ENCODE measurements at regions not wholly inside any gene's neighbourhood (a gene's known extent, or its start where the extent isn't known, plus 50 kb on each side); places are given as distances from the start of the nearest gene placed in this dataset.
"Not testable (repeated sequence)": the region's sequence is repeated elsewhere in the genome, so short reads cannot be mapped to it uniquely, and the experiment has no call there.

DNA sequence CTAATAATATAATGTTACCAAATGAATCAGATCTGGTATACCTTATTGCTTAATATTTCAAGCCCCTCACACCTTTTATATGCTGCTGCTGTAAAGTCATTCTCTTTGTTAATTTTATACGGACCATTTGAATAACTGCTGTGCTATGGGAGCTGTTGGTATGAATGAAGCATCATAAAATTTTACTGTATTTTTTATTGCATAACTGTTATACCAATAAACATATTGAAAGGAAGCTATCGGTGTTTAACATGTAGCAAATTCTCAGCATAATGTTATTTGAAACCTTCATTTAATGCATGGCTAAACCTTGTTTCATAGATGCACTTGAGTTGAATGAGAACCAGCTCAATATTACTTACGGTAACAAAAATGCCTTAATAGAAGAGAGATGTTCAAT lies 1040.3 kb downstream of the SOCS6 start:
- DNase-seq: no peak

DNA sequence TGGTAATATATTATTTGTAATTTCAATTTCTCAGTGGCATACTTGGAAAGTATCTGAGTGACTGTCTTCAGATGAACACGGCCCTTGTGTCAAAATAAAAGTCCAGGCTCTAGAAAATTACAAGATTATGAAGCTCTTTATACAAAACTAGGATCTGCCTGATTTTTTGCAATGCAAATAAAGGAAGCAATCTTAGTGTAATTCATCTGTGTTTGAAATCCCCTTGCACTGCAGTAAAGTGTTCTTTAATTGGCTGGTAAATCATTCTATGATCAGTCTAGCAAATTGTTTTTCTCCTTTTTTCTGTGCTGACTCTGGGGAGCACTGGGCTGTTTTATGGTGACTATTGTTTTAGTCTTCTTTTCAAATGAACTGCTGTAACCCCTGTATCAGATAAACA lies 1039.0 kb downstream of the SOCS6 start:
- no peak for DNase-seq

DNA sequence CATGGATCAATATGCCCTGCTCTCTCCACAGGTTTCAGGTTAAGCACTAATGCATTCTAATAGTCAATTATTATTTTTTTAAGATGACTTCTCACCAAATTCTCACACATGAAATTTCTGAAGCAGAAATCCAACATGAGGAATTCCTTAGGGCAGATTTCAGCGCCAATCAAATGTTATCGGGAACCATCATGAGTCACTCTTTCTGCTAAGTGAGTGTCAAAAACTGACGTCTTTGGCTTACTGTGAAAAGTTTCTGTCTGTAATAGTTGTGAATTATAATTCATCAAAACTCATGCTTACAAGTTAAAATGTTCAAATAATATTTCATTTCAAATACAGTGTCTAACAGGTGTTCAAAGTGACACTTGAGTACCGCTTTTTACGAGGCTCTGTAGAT lies 1038.6 kb downstream of the SOCS6 start:
- no peak for DNase-seq

DNA sequence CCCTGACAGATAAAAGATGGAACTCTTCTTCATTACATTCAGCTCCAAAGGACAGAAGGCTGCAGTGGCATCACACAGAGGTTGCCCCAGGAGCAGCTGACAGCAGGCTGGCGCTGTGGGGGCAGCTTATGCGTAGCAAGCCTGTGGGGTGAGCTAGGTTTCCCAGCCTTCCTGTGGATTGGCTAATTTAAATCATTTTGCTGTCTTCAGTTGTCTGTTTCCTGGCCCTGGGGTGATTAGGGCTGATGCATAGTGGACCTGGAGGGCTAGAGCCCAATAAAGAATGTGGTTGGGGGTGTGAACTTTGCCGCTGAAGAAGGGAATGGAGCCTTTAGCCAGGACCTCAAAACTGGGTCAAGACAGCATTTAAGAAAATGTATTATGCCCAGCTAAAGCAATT lies 1038.0 kb downstream of the SOCS6 start:
- DNase-seq: no peak

DNA sequence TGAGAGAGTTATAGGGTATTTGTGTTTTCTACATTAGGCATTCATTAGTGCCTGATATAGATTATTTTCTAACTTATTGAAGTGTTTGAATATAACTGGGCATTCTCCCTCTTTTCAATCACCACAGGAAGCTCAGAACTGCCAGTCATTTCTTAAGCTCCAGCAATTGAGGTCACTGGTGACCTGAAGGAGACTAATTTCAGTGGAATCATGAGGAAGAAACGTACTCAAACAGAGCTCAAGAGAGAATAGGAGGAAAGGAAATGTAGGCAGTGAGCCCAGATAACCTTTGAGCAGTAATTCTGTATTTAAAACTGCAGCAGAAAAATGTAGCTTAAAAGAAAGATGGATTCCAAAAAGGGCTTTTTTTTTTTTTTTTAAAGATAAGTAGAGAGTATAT lies 1035.5 kb downstream of the SOCS6 start:
- no peak for DNase-seq

DNA sequence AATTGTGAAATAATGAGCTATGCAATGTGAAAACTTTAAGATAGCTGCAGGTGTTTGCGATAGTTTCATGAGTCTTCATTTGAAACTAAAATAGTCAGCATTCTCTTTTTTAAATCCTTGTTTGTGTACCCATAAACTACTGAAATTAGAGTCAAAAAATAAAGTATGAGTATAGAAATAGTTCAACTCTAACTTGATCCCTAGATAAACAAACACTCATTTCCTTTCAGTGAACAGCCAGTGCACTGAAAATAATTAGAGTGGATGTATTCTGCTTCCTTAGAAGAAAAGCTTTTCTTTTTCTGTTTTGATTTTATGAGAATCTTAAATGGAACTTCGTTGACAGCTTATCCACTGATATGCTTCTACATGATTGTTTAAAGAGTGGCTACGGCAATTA lies 1033.4 kb downstream of the SOCS6 start:
- no peak for DNase-seq

DNA sequence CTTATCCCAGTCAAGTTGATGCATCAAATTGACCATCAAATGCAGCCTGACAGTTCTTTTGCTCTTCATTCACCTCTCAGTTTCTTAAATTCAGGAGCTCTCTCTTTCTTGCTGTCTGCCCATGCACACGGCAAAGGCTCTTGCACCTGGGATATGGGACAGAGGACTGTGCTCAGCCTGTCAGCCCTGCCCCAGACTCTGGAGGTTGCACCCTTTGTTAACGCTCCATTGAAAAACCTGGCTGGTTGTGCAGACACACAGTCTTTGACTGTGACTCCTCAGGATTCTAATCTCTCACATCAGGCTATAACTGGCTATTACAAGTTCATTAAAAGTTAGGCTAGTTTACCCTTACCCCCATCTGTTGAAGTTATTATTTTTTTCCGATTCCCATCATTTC lies 1032.5 kb downstream of the SOCS6 start:
- DNase-seq: no peak

DNA sequence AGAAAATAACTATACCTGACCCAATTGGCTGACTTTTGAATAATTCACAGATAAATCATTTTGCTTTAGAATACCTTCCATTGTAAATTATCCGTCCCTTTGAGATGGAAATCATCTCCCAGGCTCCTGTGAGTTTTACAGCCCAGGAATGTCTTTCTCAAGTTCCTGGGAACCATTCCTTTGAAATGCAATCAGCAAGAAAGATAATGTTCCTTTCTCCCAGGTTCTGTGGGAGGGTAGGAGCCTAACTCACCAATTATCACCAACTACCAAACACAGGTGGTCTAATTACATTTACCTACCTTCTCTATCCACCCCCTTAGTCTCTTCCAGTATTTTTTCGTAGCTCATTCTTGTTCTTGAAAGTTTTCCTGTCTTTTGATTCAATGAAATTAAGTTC lies 1016.0 kb downstream of the SOCS6 start:
- DNase-seq: no peak

DNA sequence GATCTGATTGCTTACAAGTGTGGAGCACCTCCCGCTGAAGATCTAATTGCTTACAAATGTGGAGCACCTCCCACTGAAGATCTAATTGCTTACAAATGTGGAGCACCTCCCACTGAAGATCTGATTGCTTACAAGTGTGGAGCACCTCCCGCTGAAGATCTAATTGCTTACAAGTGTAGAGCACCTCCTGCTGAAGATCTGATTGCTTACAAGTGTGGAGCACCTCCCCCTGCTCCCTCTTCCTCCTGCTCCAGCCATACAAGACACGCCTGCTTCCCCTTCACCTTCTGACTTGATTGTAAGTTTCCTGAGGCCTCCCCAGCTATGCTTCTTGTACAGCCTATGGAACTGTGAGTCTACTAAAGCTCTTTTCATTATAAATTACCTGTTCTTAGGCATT lies 1014.9 kb downstream of the SOCS6 start:
- DNase-seq: not testable (repeated sequence)

DNA sequence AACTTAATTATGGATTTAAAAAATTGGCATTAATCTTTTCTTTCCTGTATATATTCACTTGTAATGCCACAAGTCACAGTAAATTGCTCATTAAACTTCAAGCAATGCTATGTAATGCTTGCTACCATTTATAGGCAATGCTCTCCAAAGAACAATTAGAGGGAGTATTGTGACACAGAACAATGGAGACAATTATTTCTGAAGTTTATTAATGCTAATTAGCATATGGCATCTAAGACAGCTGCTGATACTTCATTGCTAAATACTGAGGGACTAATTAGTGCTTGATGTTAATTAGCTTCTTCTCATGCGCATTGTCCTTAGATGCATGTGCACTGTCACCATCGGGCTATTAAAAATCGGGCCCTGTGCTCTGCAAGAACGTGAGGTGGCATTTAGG lies 1012.8 kb downstream of the SOCS6 start:
- no peak for DNase-seq

DNA sequence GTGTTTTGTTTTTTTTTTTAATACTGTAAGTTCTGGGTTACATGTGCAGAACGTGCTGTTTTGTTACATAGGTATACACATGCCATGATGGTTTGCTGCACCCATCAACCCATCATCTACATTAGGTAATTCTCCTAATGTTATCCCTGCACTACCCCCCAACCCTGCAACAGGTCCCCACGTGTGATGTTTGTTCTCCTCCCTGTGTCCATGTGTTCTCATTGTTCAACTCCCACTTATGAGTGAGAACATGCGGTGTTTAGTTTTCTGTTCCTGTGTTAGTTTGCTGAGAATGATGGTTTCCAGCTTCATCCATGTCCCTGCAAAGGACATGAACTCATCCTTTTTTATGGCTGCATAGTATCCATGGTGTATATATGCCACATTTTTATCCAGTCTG lies 1005.4 kb downstream of the SOCS6 start:
- DNase-seq: not testable (repeated sequence)

DNA sequence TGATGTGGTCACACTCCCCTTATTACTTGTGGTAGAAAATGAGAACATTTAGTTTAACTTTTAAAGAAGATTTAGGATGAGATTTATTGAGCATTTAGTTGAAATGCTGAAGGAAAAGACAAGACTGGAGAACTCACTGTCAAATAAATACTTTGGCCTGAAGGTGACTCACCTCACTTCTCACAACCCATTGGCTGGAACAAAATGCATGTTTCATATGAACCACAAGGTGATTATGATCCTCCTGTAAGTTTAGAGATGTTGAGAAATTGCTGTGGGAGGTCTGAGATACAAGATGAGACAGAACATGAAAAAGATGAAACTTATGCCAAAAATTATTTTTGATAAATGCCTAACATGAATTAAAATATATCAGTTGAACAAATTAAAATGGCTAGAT lies 1004.5 kb downstream of the SOCS6 start:
- DNase-seq: no peak

DNA sequence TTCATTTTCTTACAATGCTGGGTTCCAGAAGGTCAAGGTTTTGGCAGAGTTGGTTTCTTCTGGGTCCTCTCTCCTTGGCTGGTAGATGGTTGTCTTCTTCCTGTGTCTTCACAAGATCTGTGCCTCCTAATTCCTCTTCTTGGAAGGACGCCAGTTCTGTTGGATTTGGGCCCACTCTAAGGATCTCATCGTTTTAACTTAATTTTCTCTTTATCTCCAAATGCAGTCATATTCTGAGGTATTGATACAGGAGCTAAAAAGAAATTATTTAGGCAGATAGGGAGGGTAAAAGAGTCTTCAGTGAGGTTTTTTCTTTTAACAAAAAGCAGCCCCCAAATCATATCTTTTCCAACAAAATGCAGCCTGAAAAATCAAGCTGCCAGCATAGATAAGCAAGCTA lies 998.4 kb downstream of the SOCS6 start:
- no peak for DNase-seq

DNA sequence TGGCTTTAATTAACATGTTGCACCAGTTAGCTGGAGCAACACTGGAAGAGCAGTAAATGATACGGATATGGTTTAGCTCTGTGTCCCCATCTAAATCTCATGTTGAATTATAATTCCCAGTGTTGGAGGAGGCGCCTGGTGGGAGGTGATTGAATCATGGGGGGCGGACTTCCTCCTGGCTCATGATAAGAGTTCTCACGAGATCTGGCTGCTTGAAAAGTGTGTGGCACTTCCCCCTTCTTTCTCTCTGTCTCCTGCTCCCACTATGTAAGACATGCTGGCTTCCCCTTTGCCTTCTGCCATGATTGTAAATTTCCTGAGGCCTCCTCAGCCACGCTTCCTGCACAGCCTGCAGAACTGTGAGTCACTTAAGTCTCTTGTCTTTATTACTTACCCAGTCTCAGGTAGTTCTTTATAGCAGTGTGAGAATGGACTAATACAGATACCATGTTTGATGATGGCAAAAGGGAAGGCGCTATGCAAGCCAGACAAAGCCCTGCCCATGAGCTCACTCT lies 963.6 kb downstream of the SOCS6 start:
- no peak for DNase-seq

DNA sequence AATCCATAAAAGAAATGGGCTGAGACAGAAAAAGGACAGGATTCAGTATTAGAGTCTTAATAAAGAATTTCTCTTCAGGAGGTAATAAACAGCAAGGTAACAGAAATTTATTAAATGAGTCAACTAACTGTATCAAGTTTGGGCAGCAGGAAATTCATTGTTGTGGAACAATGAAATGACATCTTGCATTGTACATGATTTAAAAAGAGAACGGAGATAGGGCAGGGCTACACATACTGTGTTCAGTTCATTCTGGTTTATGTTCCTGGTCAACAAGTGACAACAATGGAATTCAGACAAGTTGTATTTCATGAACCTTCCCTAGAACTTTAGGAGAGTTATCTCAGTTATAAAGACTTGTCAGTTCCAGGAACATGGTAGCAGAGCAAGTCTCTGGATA lies 961.3 kb downstream of the SOCS6 start:
- DNase-seq: no peak

DNA sequence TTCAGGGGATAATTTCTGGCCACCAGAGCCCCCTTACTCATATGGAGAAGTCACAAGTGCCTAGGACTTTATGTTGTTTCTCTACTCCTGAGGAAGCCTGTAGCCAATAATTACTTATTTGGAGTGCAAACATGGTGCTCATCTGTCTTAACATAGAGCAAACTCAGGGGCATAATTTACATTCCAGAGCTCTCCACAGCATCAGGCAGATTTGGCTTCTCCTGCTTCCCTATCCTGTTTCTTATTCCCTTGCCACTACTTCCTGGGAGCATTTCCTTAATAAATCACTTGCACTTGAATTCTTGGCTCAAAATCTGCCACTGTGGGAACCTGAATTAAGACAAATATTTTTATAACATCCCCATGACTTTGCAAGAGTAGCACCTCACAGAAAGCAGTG lies 960.9 kb downstream of the SOCS6 start:
- DNase-seq: no peak

DNA sequence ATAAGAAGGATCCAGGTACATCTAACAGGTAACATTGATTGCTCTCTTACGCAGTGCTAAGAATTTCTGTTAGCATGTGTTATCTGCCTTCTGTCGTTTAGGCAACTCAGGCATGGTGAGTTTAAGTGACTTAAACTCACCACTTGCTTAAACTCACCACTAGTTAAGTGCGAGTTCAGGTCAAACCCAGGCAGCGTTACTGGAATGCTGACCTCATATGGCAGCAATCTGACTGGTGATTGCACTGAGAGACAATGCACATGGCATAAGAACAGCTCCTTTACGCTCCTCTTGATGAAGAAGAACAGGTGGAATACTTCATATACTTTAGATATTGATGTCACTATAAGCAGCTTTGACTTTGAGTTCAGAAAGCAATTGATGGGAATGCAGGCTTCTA lies 954.1 kb downstream of the SOCS6 start:
- no peak for DNase-seq

DNA sequence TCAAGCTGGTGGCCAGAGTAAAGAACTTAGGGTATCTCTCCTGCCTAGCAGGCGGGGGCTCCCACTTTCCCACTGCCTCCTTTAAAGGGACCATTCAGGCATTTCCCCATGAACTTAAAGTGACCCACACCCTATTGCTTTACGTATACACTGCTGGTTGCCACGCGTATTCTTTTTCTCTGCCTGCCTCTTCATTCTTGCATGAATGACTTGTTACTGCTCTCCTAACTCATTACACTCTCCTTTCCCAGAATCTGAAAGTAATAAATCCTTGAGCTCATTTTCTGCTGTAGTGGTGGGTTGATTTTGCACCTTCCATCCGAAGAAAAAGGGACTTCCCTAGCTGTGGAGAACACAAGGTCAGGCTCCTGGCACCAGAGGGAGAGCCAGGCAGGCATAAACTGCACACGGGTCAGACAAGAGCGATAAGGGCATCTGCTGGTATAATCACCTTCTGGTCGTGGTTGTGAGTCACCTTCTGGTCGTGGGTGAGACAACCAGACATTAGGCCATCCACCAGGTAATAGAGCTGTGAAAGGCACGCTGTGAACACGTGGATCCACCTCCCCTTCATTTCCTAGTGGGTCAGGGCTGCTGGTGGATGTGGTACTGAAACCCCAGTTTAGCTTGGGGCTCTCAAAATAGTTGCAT lies 950.3 kb downstream of the SOCS6 start:
- no peak for DNase-seq

DNA sequence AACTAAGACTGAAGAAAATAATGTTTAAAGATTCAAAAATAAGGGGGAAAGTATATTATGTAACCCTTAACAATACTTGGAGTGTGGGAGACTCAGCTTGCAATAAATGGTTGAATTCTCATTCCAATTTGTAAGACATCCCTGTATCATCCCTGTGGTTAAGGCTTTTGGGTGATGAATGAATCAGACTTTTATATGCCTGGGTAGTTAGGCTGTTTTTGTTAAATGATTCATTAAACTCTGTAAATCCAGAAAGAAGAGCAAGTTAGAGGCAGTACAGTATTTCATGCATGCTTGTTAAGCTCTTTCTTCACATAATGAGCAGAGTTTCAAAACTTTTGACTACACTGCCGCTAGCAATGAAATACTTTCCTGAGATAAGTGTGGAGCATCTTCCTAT lies 948.8 kb downstream of the SOCS6 start:
- DNase-seq: no peak

DNA sequence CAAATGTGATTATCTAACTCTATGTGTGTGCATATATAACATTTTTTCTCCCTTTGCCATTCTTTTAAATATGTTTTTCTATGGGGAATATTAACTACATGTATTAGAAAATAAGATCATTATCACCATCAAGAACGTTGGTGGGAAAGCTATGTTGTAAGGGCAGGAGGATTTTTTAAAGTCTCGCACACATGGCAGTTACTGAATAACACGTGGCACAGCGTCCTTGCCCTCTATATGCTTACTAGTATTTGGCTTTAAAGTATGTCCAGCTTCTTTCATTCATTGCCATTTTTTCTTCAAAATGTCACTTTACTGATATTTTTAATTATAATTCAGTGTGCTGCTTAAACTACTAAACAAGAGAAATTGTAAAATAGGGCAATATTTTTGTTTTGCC lies 944.3 kb downstream of the SOCS6 start:
- no peak for DNase-seq

DNA sequence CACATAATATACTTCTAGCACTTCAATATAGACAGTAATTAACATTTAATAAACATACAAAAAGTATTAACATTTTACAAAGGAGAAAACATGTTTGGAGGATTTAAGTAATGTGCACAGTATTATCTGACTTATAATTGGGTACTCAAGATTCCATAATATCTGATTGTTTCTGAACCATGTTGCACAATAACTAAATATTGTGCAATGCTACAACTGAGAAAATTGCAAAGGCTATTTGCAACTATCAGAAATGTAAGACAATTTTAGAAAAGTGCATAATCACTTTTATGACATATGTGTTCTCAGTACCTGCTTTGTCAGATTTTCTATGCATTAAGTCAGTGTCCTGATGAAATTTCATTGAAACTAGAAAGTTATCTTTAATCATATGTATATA lies 934.6 kb downstream of the SOCS6 start:
- DNase-seq: no peak

DNA sequence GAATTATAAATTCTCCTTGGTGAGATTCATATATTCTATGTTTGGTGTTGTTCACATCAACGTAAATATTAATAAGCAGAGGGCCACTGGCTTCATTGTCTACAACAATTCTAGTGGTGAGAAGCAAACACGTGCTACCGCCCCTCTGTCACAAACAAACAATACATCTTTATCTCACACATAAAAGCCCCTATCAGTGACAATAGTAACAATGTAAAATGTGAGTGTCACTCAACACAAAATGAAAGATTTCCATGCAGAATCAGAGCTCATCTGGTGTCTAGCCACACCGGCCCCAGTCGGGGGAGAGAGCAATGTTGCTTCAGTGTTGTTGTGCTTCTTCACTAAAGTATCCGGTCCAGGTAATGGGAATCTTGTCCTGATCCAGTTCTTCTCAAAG lies 932.6 kb downstream of the SOCS6 start:
- no peak for DNase-seq

DNA sequence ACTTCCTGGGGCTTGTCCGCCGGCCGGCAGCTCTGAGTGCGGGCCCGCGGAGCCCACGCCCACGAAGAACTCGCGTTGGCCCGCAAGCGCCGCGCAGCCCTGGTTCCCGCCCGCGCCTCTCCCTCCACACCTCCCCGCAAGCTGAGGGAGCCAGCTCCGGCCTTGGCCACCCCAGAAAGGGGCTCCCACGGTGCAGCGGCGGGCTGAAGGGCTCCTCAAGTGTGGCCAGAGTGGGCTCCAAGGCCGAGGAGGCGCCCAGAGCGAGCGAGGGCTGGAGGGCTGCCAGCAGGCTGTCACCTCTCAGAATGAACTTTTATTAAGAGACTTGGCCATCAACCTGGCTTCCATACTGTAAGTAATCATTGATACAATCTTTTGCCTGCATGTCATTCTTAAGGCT lies 923.9 kb downstream of the SOCS6 start:
- DNase-seq: not testable (repeated sequence)

DNA sequence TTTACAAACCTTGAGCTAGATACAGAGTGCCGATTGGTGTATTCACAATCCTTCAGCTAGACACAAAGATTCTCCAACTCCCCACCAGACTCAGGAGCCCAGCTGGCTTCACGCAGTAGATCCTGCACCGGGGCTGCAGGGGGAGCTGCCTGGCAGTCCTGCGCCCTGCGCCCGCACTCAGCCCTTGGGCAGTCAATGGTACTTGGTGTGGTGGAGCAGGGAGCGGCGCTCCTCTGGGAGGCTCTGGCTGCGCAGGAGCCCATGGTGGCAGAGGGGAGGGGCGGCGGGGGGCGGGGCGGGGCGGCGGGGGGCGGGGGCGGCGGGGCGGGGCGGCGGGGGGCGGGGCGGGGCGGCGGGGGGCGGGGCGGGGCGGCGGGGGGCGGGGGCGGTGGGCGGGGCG lies 923.4 kb downstream of the SOCS6 start:
- no peak for DNase-seq

DNA sequence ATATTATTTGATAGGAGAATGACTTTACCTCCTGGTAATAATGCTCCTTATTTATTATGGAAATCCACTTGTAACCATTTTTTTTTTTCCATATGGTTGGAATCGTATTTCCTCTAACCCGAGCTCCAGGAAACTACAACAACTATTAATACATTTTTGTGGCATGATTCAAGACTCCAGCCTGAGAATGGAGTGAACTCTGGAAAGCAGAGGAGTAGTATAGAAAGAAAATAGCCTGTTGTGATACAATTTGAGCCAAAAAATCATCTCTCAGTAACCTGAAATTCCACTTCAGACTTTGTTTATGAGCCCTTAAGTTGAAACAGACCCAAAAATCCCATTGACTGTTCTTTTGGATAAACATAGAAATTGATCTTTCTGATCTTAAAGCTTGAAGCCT lies 921.1 kb downstream of the SOCS6 start:
- DNase-seq: no peak

DNA sequence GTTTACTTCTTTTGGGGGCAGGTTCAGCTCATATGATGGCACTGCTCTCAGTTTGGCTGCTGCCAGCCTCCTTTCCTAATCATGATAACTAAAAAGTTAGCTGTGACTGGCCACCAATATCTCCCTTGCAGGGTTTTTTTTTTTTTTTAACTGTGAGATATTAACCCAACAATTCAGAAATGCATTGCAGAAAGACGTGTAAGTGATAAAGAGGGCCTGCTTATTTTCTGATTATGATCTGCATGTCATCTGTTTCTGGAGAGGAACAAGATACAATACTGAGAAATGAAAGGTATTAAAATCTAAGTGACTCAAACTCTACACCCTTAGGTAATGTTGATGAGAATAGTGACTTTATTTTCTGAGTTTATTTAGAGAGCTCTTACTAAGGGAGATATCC lies 905.6 kb downstream of the SOCS6 start:
- DNase-seq: no peak

Data from activated CD4-positive, CD25-positive, alpha-beta regulatory T cell (primary cell).